Suppressor macrophage treated with lipopolysaccharide for 1 hour (primary cell): ENCODE measurements at regions not wholly inside any gene's neighbourhood (a gene's known extent, or its start where the extent isn't known, plus 50 kb on each side); places are given as distances from the start of the nearest gene placed in this dataset.
"Not testable (repeated sequence)": the region's sequence is repeated elsewhere in the genome, so short reads cannot be mapped to it uniquely, and the experiment has no call there.

Experiments used
- DNase-seq, 3 donors: peaks; one replicate each; pipeline ENCODE4 v3.0.0-alpha.2; 2020 to 2022

DNA sequence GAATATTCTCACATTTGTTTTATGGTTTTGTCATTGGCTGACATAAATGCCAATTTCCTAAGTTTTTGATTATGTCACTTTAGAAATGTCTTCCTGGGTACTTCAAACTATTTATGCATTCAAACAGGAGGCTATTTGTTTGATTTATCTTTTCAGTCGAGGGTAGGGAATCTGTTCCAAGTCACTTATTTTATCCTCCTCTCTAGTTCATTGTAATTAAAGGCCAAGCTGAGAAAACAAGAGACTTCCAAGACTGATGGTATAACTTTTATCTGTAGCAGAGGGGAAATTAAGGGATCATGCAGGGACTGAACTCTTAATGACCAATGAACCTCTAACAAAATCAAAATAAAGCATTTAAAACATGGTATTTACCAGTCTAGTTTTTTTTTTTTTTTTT lies 968.4 kb downstream of the SORCS3 start:
- no peak for DNase-seq

DNA sequence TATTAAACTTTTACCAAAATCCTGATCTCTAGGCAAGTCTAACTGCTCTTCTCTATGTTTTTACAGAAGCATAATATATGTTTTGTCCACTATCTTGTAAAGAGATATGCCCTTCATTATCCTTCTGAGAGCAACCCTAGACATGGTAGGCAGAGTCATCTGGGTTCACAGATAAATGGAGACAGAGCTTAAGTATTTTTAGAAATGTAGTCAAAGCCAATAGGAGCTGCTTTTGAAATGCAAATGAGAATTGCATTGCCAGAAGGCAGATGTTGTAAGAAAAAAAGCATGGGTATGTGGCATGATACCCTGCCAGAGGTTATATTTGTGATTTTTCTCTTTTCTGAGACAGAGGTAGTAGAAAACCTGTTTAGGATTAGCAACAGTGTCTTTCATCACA lies 964.8 kb downstream of the SORCS3 start:
- DNase-seq: no peak

DNA sequence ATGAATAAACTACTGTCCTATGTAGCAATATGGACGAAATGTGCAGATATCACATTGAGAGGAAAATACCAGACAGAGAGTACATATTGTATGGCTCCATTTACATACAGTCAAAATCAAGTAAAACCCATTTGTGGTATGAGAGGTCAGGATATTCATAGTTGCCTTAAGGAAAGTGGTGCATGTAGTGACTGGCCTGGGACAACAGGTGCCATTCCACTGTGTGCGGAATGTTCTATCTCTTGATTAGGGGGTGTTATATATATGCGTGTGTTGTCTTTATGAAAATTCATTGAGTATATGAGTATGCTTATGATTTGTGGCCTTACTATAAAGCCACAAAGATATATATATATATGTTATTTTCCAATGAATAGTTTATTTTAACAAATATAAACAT lies 964.0 kb downstream of the SORCS3 start:
- no peak for DNase-seq

DNA sequence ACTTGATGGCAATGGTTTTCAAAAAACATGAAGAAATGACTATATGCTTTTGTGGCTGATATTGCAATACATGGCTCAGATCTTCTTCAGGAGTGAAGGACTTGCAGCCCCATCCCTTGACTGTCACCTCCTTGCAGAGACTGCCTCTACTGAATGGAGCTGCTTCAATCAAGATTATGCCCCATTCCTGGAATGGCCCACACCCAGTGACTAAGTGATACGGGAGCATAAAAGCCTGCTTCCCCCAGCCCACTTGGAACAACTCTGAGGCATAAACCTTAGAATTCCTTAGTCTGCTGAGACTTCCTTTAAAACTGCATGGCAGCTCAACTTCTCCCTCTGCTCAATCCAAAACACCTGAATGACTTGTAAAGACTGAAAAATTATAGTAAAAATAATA lies 957.1 kb downstream of the SORCS3 start:
- no peak for DNase-seq

DNA sequence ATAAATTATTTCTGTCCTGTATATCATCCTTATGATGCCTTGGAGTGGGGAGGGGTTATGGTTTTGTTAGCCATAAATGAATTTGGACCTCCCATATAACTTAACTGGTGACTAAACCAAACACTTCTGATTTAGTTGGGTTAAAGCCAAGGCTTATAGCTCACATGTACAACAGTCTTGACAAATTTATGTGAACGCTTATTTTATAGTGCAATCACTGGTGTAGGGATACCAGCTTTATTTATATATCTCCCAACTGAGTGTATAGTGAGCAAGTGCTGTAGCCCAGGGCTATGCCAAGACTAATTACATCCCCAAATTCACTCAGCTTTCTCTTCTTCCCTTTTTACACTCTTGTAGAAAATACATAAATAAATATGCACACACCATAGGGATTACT lies 956.2 kb downstream of the SORCS3 start:
- no peak for DNase-seq

DNA sequence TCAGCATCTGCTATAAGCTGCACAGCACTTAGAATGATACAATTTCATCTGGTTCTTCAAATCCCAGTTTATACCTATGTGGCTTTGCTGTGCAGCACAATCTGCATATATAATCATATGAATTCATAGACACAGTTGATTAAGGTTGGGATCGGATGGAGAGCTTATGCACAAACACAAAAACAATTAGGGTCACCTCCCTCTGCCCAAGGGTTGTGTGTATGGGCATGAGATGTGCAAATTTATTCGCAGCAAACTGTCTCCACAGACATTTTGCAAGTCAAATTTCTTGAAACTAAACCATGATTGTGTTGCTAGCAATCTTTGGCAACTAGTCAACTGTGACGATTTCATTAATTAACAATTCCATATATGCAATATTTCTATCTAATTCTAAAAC lies 955.7 kb downstream of the SORCS3 start:
- DNase-seq: no peak

DNA sequence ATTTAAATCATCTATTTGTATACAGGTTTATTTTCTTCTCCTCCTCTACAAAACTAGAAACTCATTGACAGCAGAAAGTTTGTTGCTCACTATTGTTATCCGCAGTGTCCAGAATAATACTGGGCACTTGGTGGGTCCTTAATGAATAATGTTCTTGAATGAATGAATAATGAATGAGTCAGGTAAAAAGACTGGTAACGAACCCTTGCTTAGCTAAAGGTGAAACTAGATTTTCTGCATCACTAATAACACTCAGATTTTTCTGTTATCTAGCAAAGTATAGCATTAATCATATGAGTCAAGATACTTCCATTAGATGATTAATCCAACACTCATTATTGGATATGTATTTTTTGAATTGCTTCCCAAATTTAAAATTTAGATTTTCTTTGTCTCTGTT lies 953.2 kb downstream of the SORCS3 start:
- DNase-seq: no peak

DNA sequence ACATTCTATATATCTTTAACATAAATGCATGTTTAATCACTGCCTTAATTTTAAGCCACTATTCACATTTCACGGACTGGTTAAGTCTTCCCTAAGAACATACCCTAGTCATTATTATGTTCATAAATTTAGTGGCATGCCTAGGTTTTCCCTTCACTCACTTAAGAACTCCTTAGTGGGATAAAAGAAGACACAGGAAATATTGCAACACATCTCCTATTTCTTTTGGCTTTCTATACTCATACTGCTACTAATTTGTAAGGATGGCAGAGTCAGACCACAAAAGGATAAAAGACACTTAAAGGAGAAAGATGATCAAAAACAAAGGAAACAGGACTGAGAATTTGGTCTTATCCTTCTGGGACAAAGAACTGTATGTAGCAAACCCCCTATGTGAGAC lies 951.4 kb downstream of the SORCS3 start:
- no peak for DNase-seq

DNA sequence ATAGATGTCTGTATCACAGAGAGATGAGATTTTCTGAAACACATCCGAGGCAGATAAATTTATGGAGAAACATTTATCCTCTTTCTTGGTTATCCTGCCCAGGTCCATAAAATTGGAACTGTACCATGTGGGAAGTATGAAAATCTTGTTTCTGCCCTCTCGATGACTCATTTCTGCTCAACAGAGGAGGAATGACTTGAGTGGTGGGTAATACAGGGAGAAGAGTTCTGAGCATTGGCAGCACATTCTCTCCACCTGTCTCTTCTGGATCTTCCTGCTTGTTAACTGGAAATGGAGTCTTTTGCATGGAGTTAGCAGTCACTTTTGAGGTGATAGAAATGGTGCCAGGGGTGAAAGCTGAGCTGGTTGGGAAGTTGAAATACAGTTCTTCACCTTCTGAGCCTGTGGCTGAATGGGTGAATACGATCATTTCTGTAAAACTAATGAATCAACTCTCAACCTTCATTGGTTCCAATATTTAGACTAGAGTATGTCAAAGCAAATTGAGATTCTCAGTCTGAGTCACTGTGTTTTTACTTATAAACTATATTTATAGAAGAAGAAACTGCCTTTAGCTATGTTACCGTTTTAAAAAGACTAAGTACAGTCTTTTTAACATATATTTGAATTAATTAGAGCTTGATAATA lies 945.5 kb downstream of the SORCS3 start:
- DNase-seq: no peak

DNA sequence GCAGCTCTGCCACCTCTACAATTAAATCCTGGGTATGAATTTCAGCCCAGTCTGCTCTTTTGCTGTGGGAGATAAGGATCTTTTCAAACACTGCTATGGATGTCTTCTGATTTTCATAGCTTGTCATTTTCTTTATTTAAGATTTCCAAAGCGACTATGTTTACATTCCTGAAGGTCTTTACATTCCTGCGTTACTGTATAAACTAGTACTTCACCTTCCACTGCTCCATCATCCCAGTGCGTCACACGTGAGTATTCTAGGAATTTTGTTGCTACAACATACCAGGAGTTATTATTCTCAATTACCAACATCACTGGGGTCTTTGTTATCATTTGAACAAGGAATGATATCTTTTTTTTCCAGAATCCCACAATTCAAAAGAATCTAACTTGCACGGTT lies 944.7 kb downstream of the SORCS3 start:
- no peak for DNase-seq

DNA sequence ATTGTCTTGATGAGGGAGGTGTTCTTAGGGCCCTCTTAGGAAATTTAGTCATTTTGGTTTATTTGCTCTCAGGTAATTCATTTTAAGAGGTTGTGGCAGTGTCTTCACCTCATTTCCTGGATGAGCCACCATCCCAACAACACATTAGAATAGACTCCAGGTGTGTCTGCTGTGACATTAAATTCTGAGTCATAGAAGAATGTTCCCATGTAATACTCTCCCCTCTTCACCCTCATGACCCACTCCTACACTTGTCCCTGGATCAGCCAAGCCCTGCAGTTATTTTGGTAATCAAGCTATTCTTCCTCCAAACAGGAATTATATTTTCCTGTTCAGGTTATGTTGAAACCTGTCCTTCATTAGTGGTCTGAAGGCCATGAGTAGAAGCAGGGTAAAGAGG lies 944.1 kb downstream of the SORCS3 start:
- no peak for DNase-seq

DNA sequence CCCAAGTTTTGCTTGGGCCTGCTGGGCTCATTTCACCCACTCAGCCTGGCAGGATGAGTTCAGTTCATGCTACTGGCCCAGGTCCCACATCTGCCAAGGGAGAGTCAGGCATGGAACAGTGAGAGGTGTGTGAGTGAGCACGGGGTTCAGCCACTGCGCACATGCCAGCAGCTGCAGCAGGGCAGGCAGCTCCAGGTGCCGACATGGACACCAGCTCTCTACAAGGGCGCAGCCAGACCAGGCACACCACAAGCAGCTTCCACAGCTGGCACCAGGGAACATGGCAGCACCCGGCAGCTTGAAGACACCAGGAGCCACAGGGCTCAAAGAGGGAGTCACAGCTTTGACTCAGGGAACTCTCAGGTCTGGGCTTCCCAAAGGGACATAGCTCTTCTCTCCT lies 938.0 kb downstream of the SORCS3 start:
- DNase-seq: no peak

DNA sequence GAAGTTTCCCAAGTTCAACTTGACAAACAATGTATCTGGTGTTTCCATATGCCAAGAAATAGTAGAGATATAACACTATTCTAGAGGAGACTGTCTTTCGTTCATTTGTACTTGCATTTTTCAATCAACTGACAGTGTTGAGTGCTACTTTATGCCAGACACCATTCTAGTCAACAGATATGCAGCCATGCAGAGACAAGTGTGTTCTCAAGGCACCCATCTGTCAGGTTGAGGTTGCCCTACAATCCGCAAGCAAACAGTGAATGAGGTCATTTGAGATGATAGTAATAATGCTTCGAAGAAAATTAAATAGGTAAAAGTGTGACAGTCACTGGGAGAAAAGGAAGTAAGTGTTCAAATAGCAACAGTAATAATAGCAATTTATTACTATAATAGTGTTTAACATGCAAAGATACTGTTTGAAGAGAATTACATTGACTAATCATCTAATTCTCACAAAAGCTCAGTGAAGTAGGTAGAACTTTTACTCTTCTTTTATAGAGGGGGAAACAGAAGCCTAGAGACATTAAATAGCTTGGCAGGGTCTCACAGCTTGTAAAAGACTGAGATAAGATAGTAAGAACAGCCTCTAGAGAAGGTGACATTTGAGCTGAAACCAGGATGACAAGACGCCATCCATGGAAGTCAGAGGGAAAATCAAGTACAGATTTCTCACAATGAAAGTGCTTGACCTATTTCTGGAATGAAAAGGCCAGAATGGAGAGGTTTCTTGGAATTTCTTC lies 936.9 kb downstream of the SORCS3 start:
- DNase-seq: no peak

DNA sequence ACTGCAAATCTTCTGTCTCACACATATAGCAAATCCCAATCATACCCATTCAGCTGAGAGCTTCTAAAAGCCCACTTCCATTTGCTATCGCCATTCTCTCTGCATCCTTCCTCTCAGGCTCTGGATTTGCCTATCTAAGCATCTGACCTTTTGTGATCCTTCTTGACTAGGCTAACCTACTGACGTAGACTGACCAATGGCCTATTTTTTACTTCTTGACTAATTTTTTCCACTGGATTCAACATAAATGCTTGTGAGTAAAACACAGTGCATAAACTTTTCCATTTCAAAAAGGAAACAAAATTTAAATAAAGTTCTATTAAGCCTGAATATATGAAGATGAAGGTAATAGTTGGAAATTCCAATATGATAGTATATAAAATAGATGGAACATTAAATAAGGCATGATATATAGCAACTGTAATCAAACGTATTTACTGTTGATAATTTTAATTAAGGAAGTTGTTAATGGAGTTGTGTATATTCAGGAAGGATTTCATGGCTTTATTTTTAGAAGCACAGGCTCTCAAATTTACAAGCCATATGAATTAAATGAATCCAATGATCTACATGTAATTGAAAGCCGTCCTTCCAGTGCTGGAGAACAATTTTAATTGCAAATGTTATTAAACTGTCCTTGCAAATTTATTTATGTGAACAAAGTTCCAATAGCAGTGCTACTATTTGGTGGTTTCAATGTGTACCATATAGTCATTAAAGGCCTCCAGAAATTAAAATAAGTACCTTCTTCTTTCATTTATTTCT lies 918.4 kb downstream of the SORCS3 start:
- DNase-seq: no peak

DNA sequence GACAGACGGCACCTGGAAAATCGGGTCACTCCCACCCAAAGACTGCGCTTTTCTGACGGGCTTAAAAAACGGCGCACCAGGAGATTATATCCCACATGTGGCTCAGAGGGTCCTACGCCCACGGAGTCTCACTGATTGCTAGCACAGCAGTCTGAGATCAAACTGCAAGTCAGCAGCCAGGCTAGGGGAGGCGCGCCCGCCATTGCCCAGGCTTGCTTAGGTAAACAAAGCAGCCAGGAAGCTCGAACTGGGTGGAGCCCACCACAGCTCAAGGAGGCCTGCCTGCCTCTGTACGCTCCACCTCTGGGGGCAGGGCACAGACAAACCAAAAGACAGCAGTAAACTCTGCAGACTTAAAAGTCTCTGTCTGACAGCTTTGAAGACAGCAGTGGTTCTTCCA lies 909.4 kb downstream of the SORCS3 start:
- not testable (repeated sequence) for DNase-seq

DNA sequence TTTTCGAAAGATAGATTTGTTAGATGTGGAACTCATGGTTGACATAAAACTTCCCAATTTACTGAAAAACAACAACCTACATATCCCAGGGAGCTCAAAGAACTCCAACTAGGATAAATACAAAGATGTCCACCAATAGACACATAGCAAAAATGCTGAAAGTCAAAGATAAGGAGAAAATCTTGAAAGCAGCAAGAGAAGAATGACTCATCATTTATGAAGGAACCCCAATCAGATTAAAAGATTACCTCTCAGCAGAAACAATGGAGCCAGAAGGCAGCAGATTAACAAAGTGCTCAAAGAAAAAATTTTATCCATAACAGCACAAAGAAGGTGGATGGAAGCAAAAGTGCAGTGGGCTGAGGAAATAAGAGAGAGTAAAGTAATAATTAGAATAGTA lies 908.6 kb downstream of the SORCS3 start:
- DNase-seq: no peak

DNA sequence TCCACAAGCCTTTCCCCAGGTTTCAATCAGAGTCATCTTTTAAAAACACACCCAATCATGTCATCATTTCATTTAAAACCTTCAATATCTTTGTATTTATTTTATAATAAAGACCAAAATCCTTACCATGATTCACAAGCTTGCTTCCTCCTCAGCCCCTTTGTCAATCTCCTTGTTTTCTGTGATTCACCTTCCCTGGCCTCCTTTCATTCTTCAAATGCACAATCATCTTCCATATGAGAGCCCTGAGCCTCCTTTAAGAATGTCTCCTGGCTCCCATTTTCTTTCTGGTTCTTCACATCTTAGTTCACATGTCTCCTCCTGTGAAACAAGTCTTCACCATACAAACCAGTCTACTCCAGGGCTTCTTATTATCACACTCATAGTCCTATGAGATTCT lies 904.0 kb downstream of the SORCS3 start:
- no peak for DNase-seq

DNA sequence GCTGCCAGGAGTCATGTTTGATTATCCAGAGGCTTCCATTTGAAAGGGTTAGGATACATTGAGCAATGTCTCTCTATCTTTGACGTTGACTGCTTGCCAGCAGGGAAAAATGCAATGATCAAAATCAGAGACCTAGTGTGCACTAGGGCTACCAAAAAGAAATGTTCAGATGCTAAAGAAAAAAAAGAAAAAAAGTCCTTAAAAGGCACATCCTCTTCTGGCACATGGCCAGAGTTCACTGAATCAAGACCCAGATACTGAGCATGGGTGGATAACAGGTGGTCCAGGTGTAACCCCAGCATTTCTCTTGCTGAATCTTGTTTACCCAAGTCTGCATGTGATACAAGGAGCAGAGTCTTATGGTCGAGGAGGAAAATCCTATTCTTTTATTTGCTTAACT lies 899.3 kb downstream of the SORCS3 start:
- DNase-seq: no peak

DNA sequence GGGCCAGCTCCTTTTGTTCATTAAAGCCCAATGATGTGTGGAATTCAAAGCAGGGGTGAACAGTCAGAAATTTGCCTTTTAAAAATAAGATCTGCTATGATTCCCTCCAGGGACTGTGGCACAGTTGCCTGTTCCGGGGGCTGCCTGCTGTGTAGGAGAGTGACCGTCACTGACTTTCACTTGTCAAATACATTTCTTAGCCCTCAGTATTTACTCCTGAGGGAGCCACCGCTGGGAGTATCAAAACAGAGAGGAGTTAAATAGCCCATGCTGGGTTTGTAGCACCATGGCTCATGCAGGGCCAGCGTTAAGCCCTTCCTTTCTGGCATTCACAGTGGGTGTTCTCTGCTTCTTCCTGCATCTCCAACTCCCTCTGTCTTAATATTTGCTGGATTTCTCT lies 897.8 kb downstream of the SORCS3 start:
- no peak for DNase-seq

DNA sequence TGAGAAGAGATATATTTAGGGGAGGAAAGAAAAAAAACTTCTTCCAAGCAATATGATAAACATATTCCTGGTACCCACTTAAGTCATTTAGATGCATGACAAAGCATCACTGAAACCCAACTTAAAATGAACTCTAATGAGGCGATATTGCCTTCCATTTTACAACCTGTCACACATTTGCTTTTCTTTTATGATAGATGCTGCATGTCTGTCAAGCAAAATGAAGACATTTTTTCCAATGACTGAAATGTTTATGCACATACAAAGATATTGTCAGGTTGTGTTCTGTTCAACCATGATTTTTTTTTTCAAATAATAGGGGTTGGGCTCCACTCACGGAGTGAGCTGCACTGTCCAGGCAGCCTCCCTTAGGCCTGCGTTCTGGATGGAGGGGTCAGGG lies 894.4 kb downstream of the SORCS3 start:
- DNase-seq: no peak

DNA sequence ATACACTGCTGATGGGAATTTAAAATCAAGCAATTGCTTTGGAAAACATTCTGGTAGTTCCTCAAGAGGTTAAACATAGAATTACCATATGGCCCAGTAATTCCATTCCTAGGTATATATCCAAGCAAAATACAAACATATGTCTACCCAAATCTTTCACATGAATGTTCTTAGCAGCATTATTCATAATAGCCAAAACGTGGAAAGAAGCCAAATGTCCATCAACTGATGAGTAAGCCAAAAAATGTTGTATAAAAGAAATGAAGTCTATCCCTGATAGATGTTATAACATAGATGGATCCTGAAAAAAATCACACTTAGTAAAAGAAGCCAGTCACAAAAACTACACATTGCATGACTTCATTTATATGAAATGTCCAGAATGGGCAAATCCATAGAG lies 893.0 kb downstream of the SORCS3 start:
- DNase-seq: no peak

DNA sequence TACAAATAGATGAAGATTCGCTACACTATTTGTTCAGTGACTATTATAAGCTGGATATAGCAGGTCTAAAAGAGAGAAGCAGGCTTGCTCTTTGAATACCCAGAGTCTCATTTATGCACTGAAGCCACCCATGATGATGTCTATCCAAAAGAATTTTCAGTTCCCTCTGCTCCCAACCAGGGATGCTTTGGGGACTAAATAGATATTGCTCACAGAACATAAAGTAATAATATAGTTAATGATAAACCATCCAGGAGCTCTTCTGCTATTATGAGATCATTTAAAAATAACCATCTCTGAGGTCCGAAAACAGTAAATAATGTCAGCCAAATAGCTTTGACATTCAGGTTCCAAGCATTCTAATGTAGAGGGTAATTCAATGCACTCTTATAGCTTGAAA lies 875.4 kb downstream of the SORCS3 start:
- DNase-seq: no peak

DNA sequence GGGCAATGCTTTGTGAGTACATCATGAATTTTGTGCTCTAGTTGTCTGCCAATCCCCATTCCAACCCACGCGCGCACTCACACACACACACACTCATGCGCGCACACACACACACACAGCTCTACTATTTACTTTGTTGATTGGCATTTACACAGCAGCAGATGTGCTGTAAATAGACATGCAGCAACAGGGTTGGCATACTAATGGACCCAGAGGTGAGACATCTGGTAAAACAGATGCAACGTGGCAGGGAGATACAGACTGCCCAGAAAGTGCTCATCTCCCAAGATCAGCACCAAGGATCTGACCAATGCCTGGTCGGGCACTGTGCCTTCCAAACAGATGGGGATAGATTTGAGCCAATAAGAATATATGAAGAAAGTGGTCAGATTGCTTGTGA lies 873.0 kb downstream of the SORCS3 start:
- no peak for DNase-seq

DNA sequence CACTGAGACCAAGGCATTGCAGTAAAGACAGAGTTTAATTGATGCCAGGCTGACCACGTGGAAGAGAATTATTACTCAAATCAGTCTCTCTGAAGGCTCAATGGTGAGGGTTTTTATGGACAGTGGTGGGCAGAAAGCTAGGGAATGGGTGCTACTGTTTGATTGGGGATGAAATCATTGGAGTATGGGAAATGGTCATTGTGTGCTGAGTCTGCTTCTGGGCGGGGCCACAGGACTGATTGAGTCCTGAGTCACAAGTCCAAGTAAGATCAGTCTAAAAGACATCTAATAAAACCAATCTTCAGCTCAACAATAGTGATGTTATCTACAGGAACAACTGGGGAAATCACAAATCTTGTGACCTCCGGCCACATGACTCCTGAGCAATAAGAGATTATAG lies 868.4 kb downstream of the SORCS3 start:
- no peak for DNase-seq
